GM12874 (cell line): ENCODE measurements at regions not wholly inside any gene's neighbourhood (a gene's known extent, or its start where the extent isn't known, plus 50 kb on each side); places are given as distances from the start of the nearest gene placed in this dataset.

ENCODE experiments used
- CTCF ChIP-seq: IDR thresholded peaks from 2 replicates; pipeline ENCODE4 v1.5.1; 2011; ENCODE audit warnings: low read depth, mild to moderate bottlenecking, control low read depth, low read length, moderate library complexity; ENCODE audit not compliant: insufficient read depth

DNA sequence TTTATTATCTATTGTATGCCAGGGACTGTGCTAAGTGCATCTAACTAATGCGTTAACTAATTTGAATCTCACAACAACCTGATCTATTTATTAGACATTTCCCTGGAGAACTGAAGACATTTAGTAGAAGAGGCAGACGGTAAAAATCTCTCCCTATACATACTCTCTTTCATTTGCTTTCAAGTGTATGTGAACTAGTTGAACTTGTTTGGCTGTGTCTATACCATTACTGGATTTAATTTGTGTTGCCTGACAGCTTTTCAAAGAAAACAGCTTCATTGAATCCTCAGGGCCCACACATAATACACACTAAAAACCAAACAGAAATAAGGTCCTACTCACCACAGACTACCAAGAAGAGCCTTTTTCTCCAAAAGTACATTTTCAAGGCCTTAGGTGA lies 133.6 kb upstream of the NR3C1 start:
- TF ChIP-seq CTCF = no peak

- TF ChIP-seq CTCF = no peak
Observed at GRCh38 chr5:143536364-143536763, 132.9 kb upstream of the NR3C1 start.

DNA sequence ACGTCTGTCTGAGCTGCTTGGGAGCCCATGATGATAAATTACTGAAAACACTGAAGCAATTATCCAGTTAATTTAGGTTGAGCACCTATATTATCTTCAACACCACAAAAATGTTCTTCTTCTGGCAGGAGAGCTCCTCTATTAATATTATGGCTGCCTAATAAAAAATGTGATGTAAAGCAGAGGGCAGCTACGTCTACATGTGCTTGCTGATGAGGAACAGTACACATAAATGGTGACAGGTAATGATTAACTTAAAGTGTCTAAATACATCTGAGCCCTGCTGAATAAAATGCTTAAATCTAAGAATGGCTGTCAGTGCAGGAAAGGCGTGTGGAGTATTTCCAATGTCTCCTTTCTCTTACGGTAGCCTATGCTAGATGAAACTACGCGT lies 131.3 kb upstream of the NR3C1 start:
- TF ChIP-seq CTCF = no peak

GRCh38 chr5:143533978-143534760 lies 130.7 kb upstream of the NR3C1 start:
- TF ChIP-seq CTCF = no peak

- no peak for TF ChIP-seq CTCF
Observed at GRCh38 chr5:143533475-143533874, 130.0 kb upstream of the NR3C1 start.

GRCh38 chr5:143527808-143528207 lies 124.3 kb upstream of the NR3C1 start:
- no peak for TF ChIP-seq CTCF

DNA sequence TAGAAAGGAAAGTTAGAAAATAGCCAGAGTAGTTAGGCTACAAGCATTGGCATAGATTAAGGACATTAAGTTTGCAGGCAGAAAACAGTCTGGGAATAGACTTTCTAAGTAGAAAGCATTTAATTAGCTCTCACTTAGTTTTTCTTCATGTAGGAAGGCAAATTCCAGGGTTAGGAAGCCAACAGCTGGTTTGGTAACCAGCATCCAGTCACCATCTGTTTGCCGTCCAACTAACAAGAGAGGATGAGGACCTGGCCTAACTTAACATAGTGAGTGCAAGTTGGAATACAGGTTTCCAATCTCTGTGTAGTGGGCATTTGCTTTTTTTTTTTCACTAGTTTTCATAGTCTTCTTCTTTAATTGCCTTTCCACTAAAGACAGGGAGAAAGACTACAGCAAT lies 121.7 kb upstream of the NR3C1 start:
- TF ChIP-seq CTCF = no peak
